NB4 (cell line): ENCODE measurements at regions not wholly inside any gene's neighbourhood (a gene's known extent, or its start where the extent isn't known, plus 50 kb on each side); places are given as distances from the start of the nearest gene placed in this dataset.
"Not testable (repeated sequence)": the region's sequence is repeated elsewhere in the genome, so short reads cannot be mapped to it uniquely, and the experiment has no call there.

ENCODE experiments used
- DNase-seq: peaks from one replicate; pipeline ENCODE4 v3.0.0; 2010; ENCODE audit warnings: low read depth
- H3K4me3 ChIP-seq: one replicate; pipeline ENCODE4 v1.5.1; 2011; ENCODE audit warnings: mild to moderate bottlenecking, low read depth, low read length, moderate library complexity
- CTCF ChIP-seq: IDR thresholded peaks from one replicate; pipeline ENCODE4 v1.5.1; 2012; ENCODE audit warnings: low read depth, low read length
- MAX ChIP-seq: IDR thresholded peaks from 2 replicates; pipeline ENCODE4 v1.6.1; 2011; ENCODE audit warnings: low read depth, low read length
- MYC ChIP-seq: IDR thresholded peaks from 2 replicates; pipeline ENCODE4 v1.6.1; 2011; ENCODE audit warnings: low read depth, low read length
- POLR2A ChIP-seq: IDR thresholded peaks from 2 replicates; pipeline ENCODE4 v1.6.1; 2011; ENCODE audit warnings: mild to moderate bottlenecking; ENCODE audit not compliant: insufficient read length; ENCODE audit errors: extremely low read depth

GRCh38 chr20:53676519-53676822, 82.8 kb upstream of the ZNF217 start:
- no peak overlapping the region for H3K4me3 ChIP-seq
- DNase-seq, result no peak
- TF ChIP-seq POLR2A, result no peak
- TF ChIP-seq CTCF, result no peak
- TF ChIP-seq MAX, result no peak
- no peak for TF ChIP-seq MYC

DNA sequence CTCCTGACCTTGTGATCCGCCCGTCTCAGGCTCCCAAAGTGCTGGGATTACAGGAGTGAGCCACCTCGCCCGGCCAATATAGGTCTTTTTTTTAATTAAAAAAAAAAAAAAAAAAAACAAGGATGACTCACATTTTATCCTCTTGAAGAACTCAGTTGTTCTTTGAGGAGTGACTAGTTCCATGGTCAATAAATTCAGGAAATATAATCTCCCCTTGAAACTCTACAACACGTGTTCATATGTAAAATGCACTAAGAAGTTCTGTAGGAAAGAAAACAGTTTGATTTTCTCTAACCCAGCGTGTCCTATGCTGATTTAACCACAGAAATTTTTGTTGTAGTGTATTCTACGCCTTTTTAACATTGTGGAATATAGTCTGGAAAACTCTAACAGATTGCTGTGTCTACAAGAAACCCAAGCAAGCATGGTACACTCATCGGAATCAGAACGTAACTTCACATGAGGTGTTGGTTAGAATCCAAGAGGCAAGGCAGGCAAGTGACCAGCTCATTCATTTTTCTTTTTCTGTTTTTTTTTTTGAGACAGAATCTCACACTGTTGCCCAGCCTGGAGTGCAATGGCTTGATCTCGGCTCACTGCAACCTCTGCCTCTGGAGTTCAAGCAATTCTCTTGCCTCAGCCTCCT, 79.0 kb upstream of the ZNF217 start:
- TF ChIP-seq CTCF (no peak), MYC (no peak), MAX (no peak), POLR2A (no peak)
- DNase-seq, result no peak

GRCh38 chr20:53671370-53671769, 77.7 kb upstream of the ZNF217 start:
- H3K4me3 ChIP-seq, result no peak overlapping the region
- no peak for TF ChIP-seq MYC
- no peak for TF ChIP-seq MAX
- no peak for TF ChIP-seq POLR2A
- no peak for TF ChIP-seq CTCF
- DNase-seq, result no peak

More for the DNA sequence above, 79.0 kb upstream of the ZNF217 start:
- H3K4me3 ChIP-seq, result no peak overlapping the region

GRCh38 chr20:53669517-53670313, 76.1 kb upstream of the ZNF217 start:
- DNase-seq, H3K4me3 ChIP-seq: not testable (repeated sequence)

GRCh38 chr20:53668992-53669391, 75.4 kb upstream of the ZNF217 start:
- TF ChIP-seq MYC, result no peak
- no peak overlapping the region for H3K4me3 ChIP-seq
- DNase-seq, result no peak

- DNase-seq, result no peak
- H3K4me3 ChIP-seq, result no peak overlapping the region
- no peak for TF ChIP-seq MYC
- no peak for TF ChIP-seq POLR2A
- TF ChIP-seq MAX, result no peak
- no peak for TF ChIP-seq CTCF
These were observed 72.5 kb upstream of the ZNF217 start for GRCh38 chr20:53666144-53666543.

DNA sequence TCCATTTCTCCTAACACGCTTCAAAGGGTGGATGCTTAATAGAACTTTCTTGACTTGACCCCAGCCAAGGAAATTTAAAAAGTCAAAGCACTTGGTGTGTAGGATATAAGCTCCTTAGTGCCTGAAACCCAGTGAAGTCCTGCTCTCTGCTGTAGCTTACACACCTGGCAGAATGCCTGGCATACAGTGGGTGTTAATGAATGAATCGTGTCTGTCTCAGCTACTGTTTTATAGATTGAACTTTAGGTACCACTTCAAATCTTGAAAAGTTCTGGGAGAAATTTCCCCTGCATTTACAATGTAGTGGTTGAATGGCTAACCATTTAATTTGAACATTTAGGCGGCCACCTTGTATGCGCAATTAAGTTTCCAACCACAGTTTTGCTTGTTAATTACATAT, 70.5 kb upstream of the ZNF217 start:
- DNase-seq, result no peak
- TF ChIP-seq MYC, result no peak
- TF ChIP-seq CTCF, result no peak
- no peak for TF ChIP-seq MAX
- TF ChIP-seq POLR2A, result no peak
- no peak overlapping the region for H3K4me3 ChIP-seq

GRCh38 chr20:53663521-53663920, 69.9 kb upstream of the ZNF217 start:
- DNase-seq, H3K4me3 ChIP-seq: not testable (repeated sequence)
